GM06990 (cell line): ENCODE measurements at regions not wholly inside any gene's neighbourhood (a gene's known extent, or its start where the extent isn't known, plus 50 kb on each side); places are given as distances from the start of the nearest gene placed in this dataset.

Experiments
- DNase-seq: peaks from one replicate; pipeline ENCODE4 v3.0.0-alpha.2; 2011; ENCODE audit not compliant: insufficient read length; ENCODE audit errors: extremely low read depth
- H3K27me3 ChIP-seq: replicated peaks from 2 replicates; pipeline ENCODE4 v1.6.0; 2011; ENCODE audit warnings: low read length; ENCODE audit not compliant: control insufficient read depth, insufficient read depth
- H3K36me3 ChIP-seq: 2 replicates; pipeline ENCODE4 v1.5.1; 2011; ENCODE audit warnings: low read length; ENCODE audit not compliant: control insufficient read depth, insufficient read depth
- H3K4me3 ChIP-seq: replicated peaks from 2 replicates; pipeline ENCODE4 v1.5.1; 2011; ENCODE audit warnings: low read depth, mild to moderate bottlenecking, control low read depth, low read length
- CTCF ChIP-seq: IDR thresholded peaks from 2 replicates; pipeline ENCODE4 v1.5.1; 2011; ENCODE audit warnings: low read length, control low read depth, mild to moderate bottlenecking, inconsistent platforms; ENCODE audit not compliant: insufficient read depth, poor library complexity, severe bottlenecking

- H3K36me3 ChIP-seq = no peaks in the 10 kb centered on the region
- no peak overlapping the region for H3K4me3 ChIP-seq
- TF ChIP-seq CTCF = no peak
- peaks cover 1% of the 10 kb centered on the region; the same call in 1 of the 2 replicates for H3K27me3 ChIP-seq
- DNase-seq = no peak
Measured at GRCh38 chr10:6819301-6819700, 239.2 kb upstream of the PRKCQ start.

- no peak for DNase-seq
- no peak overlapping the region for H3K4me3 ChIP-seq
- TF ChIP-seq CTCF = no peak
- H3K27me3 ChIP-seq = peaks cover 1% of the 10 kb centered on the region; the same call in 1 of the 2 replicates
- H3K36me3 ChIP-seq = no peaks in the 10 kb centered on the region
Measured at GRCh38 chr10:6817770-6818169, 237.7 kb upstream of the PRKCQ start.

GRCh38 chr10:6815346-6815745, 235.3 kb upstream of the PRKCQ start:
- Histone ChIP-seq H3K4me3 (no peak overlapping the region), H3K27me3 (peaks cover 1% of the 10 kb centered on the region; the same call in 1 of the 2 replicates), H3K36me3 (no peaks in the 10 kb centered on the region)
- TF ChIP-seq CTCF = no peak
- no peak for DNase-seq

- Histone ChIP-seq H3K4me3 (no peak overlapping the region), H3K27me3 (peaks cover 1% of the 10 kb centered on the region; the same call in 1 of the 2 replicates), H3K36me3 (no peaks in the 10 kb centered on the region)
- DNase-seq = no peak
- TF ChIP-seq CTCF = no peak
Measured at GRCh38 chr10:6813856-6814255, 233.8 kb upstream of the PRKCQ start.

GRCh38 chr10:6813306-6813705, 233.2 kb upstream of the PRKCQ start:
- TF ChIP-seq CTCF = no peak
- no peak for DNase-seq
- Histone ChIP-seq H3K36me3 (no peaks in the 10 kb centered on the region), H3K4me3 (no peak overlapping the region), H3K27me3 (peaks cover 1% of the 10 kb centered on the region; the same call in 1 of the 2 replicates)

- Histone ChIP-seq H3K36me3 (no peaks in the 10 kb centered on the region), H3K4me3 (no peak overlapping the region), H3K27me3 (peaks cover 1% of the 10 kb centered on the region; the same call in 1 of the 2 replicates)
- no peak for TF ChIP-seq CTCF
- no peak for DNase-seq
Measured at GRCh38 chr10:6811153-6811552, 231.1 kb upstream of the PRKCQ start.
